ENCODE measurements at regions not wholly inside any gene's neighbourhood (a gene's known extent, or its start where the extent isn't known, plus 50 kb on each side); places are given as distances from the start of the nearest gene placed in this dataset.

DNA sequence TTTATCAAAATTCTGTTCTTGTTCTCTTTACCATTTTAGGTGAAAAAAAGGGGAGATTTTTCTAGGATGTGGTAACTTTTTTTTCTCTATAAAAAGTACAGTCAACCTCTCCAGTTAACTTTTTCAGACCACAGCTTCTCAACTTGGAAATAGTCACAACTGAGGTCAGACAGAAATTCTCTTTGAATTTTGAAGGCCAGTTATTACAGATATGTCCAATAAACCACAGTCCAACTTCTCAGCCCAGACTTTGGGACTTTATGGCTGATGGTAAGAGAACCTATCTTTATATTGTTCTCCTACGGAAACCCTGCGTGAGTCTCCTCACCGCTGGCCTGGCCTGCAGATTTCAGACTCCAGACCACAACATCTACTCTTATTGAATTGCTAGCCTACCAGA lies 176.7 kb downstream of the DACT1 start:
- DNase-seq: no peak

DNA sequence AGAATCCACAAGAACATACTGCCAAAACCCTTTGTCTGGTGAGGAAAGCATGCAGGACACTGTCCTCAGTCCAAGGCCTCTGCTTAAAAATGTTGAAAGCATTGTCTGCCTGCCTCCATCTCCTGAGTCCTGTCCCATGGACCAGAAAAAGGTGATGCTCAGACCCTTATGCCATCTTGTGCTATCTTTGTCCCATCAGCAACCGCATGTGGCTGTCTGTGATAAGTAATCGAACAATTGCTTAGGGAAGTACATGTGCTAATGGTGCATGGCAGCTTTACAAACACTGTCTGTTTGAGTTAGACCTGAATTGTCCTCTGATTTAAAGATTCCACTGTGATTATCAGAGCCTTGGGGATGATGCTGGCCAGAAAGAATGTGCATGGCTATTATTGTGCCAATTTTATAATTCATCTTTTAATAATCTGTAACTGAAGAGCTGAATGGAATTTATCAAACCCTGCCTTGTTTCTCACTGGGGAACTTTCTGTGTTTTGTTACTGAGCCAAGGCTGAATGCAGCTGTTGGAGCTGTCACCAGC lies 177.5 kb downstream of the DACT1 start:
- peak in 1 of 2 donors; percentile 38 for DNase-seq

- no peak for DNase-seq
These were observed 178.0 kb downstream of the DACT1 start for GRCh38 chr14:58815794-58816193.

GRCh38 chr14:58816416-58817115 lies 178.8 kb downstream of the DACT1 start:
- DNase-seq: no peak

DNA sequence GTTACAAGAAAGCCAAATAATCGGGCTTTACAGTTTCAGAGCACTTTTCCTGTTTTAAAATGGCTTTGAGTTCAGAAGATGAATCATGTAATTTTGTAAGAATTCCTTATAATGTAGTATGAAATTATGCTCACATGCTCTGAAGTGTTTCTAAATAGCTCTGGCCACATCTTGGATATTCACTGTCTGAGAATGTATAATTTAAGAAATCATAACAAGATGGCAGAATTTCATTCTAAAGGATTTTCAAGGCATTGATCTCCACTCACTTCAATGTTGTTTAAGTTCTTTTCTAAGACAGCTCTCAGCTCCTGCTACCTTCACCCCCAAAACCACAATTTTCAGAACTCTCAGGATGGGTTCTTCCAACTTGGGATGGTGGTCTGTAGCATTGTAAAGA lies 180.1 kb downstream of the DACT1 start:
- no peak for DNase-seq

- no peak for DNase-seq
These were observed 182.3 kb downstream of the DACT1 start for GRCh38 chr14:58820032-58820431.

DNA sequence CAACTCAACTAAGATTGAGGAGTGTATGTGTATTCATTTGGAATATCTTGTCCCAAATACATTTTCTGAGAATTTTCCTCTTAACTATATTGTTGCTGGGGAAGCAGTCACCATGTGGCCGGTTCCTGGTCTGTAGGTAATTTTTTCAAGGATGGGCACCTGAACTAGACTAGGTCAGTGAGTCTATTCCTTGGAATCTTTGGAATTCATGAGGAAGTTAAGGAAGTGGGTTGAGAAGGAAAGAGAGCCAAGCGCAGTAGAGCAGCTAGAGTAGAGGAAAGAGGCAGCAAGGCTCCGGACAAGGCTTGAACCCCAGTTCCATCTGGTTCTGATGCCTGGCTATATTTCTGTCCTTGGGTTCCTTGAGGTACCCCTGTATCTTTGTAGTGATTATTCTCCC lies 183.7 kb downstream of the DACT1 start:
- DNase-seq: no peak

DNA sequence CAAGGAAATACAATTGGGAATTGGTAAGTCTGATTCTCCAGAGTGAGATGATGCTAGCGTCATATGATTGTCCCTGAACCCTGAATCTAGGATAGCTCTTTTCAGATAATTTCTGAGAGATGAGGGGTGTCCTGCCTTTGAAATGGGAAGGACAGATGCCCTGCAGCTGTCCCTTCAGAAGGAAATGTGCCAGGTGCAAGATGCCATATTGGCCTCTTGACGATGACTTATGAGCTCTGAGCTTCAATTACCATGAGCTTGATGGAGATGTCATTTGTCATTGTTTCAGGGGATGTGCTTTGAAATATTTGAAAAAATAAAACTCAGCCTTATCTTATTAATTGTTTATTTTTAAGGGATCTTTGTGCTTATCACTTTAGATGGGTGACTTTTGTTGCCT lies 185.1 kb downstream of the DACT1 start:
- DNase-seq: no peak

DNA sequence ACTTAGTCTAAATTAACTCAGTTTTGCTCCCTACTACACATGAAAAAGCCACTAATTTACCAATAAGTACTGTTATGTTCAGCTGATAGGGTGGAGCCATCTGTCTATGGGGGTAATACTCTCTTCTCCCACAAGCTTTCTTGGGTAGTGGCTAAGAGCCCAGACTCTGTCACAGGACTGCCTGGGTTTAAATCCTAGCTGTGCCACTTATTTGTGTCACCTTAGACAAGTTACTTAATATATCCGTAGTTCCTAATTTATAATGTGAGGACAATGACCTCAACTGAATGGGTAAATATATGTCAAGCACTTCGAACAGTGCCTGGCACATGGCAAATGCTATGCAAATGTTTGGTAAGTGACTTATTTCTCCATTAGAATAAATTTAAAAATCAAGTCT lies 185.6 kb downstream of the DACT1 start:
- no peak for DNase-seq

DNA sequence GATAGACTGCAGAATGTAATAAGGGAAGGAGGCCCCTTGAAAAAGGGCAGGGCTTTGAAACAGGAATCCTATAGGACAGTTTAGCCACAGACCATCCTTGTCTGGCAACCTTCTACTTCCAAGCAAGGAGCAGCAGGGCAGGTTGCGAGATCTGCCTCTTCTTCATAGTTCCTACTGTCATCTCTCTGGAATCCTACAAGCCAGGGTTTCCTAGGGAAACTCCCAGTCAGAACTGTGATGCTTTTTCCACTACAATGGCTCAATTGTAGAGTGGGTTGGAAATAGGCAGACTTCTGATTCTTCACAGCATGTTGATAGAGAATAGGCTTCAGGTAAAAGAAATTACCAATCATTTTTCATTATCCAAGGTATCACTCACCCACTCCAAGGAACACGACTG lies 186.3 kb downstream of the DACT1 start:
- no peak for DNase-seq

GRCh38 chr14:58824796-58825195 lies 187.0 kb downstream of the DACT1 start:
- DNase-seq: no peak

GRCh38 chr14:58825606-58826005 lies 187.8 kb downstream of the DACT1 start:
- no peak for DNase-seq

GRCh38 chr14:58826845-58827686 lies 189.3 kb downstream of the DACT1 start:
- no peak for DNase-seq

GRCh38 chr14:58828298-58828697 lies 190.5 kb downstream of the DACT1 start:
- no peak for DNase-seq

- DNase-seq: no peak
These were observed 191.8 kb downstream of the DACT1 start for GRCh38 chr14:58829594-58829993.

DNA sequence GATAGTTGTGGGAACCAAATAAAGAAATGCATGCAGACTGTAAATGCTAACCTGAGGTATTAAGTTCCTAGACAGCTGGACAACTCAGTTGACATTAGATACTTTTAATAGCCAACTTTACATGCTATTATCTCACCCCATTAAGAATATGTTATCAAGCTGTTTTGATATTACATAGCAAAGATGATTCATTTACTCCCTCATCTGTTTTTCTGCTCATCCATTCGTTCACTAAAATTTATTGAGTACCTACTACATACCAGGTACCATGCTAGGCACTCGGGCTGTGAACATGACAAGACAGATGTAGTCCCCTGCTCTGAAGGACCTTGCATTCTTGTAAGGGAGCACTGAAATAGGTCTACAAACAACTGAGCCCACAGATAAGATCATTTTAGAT lies 192.4 kb downstream of the DACT1 start:
- no peak for DNase-seq

- DNase-seq: no peak
These were observed 194.3 kb downstream of the DACT1 start for GRCh38 chr14:58832095-58832521.

GRCh38 chr14:58833634-58834378 lies 196.0 kb downstream of the DACT1 start:
- DNase-seq: no peak

DNA sequence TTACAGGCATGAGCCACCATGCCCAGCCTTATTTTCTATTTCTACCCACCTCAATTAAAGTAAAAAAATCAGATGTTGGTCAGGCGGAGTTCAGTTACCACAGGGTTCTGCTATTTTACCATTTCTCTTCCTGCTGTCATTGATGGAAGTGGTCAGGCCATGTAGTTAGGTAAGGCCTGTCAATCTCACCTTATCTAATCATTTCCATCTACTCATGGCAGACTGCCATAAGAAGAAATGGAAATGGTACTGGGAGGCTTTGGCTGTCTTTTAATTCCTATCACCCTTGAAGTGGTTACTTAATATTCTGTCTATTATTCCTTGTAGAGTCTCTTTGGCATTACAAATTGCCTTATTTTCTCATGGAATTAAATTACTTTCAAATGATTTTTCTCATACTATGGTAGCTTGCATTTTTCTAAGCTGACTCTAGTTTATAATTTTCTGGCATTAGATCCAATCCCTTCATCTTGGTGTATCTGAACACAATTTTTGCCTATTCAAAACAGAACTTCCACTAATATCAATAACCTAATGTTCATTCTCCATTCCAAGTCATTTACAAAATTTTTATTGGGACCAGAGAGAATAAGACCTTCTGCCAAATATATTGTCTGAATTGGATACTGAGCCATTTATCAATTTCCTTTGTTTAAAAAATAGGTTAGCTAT lies 198.7 kb downstream of the DACT1 start:
- no peak for DNase-seq

GRCh38 chr14:58839233-58839632 lies 201.5 kb downstream of the DACT1 start:
- no peak for DNase-seq

DNA sequence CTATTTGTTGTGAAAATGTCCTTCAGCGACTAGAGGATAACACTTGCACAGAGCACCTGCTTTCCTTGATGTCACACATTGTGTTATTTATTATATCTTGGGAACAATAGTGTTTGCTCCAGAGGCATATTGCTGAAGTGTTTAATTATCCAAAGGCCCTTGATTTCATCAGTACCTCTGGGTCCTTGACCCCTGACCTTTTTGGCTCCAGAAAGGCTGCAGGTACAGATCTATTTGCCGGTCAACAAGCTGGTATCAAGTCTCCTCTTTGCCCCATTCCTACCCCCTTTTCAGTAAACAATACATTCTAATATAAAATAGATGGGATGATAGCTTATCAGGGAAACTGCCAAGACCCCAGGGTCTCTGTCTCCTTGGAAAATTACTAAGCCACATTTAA lies 206.8 kb downstream of the DACT1 start:
- DNase-seq: no peak

GRCh38 chr14:58846682-58847465 lies 209.1 kb downstream of the DACT1 start:
- DNase-seq: no peak

Data from hippocampal formation (tissue), 2 donors.